NCI-H1930 (cell line): ENCODE measurements at regions not wholly inside any gene's neighbourhood (a gene's known extent, or its start where the extent isn't known, plus 50 kb on each side); places are given as distances from the start of the nearest gene placed in this dataset.
"Not testable (repeated sequence)": the region's sequence is repeated elsewhere in the genome, so short reads cannot be mapped to it uniquely, and the experiment has no call there.

Experiments
- DNase-seq, 2 experiments: peaks; one replicate each; lab custom pipeline; 2025; lab: John Stamatoyannopoulos, UW

- no peak for DNase-seq
These were observed 97.0 kb downstream of the DRD1 start for GRCh38 chr5:175347027-175347426.

- DNase-seq = no peak
These were observed 99.4 kb downstream of the DRD1 start for GRCh38 chr5:175344331-175345195.

- DNase-seq = no peak
These were observed 100.7 kb downstream of the DRD1 start for GRCh38 chr5:175343308-175343707.

GRCh38 chr5:175340180-175340579 is 103.8 kb downstream of the DRD1 start:
- no peak for DNase-seq

- no peak for DNase-seq
These were observed 106.3 kb downstream of the DRD1 start for GRCh38 chr5:175337680-175338079.

- no peak for DNase-seq
These were observed 107.2 kb downstream of the DRD1 start for GRCh38 chr5:175336781-175337180.

GRCh38 chr5:175335691-175336090 is 108.3 kb downstream of the DRD1 start:
- no peak for DNase-seq

GRCh38 chr5:175331173-175332036 is 112.6 kb downstream of the DRD1 start:
- not testable (repeated sequence) for DNase-seq

GRCh38 chr5:175329976-175330375 is 114.0 kb downstream of the DRD1 start:
- DNase-seq = no peak

- DNase-seq = no peak
These were observed 115.3 kb downstream of the DRD1 start for GRCh38 chr5:175328687-175329086.

GRCh38 chr5:175328176-175328575 is 115.8 kb downstream of the DRD1 start:
- DNase-seq = no peak

GRCh38 chr5:175325681-175326080 is 118.3 kb downstream of the DRD1 start:
- DNase-seq = no peak

- DNase-seq = no peak
These were observed 122.0 kb downstream of the DRD1 start for GRCh38 chr5:175321927-175322532.

GRCh38 chr5:175319199-175319598 is 124.8 kb downstream of the DRD1 start:
- no peak for DNase-seq

- no peak for DNase-seq
These were observed 126.1 kb downstream of the DRD1 start for GRCh38 chr5:175317872-175318271.

- DNase-seq = no peak
These were observed 134.7 kb downstream of the DRD1 start for GRCh38 chr5:175309218-175309810.

GRCh38 chr5:175308701-175309100 is 135.3 kb downstream of the DRD1 start:
- DNase-seq = no peak

GRCh38 chr5:175306381-175306780 is 137.6 kb downstream of the DRD1 start:
- DNase-seq = no peak

- DNase-seq = no peak
These were observed 138.7 kb downstream of the DRD1 start for GRCh38 chr5:175305251-175305650.

GRCh38 chr5:175290379-175290778 is 153.6 kb downstream of the DRD1 start:
- no peak for DNase-seq

GRCh38 chr5:175288048-175288621 is 155.8 kb downstream of the DRD1 start:
- no peak for DNase-seq

- DNase-seq = no peak
These were observed 157.0 kb downstream of the DRD1 start for GRCh38 chr5:175286981-175287380.
